ENCODE measurements at regions not wholly inside any gene's neighbourhood (a gene's known extent, or its start where the extent isn't known, plus 50 kb on each side); places are given as distances from the start of the nearest gene placed in this dataset.

DNA sequence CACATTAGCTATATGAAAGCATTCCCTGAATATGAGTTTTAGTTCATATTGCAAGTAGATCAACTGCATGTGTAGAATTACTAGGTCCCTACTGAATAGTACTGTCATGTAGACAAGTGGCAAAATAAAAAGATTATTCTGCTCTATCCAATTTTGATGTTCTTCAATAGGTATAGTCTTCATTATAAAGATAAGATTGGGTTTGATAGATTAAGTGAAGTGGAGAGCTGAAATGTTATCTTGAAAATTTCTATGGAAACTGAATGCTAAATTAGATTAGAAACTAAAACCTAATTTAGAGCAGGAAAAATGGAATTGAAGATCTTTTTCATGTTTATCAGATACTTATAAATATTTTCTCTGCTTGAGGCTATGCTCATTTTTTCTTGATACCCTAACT lies 1610.0 kb downstream of the BRINP3 start:
- no peak overlapping the region for H3K4me3 ChIP-seq
- no peaks in the 10 kb centered on the region for H3K4me1 ChIP-seq (ENCODE audit: control insufficient read depth in 5 of 5, insufficient read depth in 5 of 5, low read length in 5 of 5)
- H3K9me3 ChIP-seq (ENCODE audit: control insufficient read depth in 4 of 4, insufficient read depth in 3 of 4, low read length in 3 of 4): peaks cover 0 to 3% (median 0%) of the 10 kb centered on the region in 4 donors
- H3K9ac ChIP-seq (ENCODE audit: insufficient read depth in 1 of 2, low read length in 2 of 2): no peak overlapping the region
- TF ChIP-seq, protein P1, sequence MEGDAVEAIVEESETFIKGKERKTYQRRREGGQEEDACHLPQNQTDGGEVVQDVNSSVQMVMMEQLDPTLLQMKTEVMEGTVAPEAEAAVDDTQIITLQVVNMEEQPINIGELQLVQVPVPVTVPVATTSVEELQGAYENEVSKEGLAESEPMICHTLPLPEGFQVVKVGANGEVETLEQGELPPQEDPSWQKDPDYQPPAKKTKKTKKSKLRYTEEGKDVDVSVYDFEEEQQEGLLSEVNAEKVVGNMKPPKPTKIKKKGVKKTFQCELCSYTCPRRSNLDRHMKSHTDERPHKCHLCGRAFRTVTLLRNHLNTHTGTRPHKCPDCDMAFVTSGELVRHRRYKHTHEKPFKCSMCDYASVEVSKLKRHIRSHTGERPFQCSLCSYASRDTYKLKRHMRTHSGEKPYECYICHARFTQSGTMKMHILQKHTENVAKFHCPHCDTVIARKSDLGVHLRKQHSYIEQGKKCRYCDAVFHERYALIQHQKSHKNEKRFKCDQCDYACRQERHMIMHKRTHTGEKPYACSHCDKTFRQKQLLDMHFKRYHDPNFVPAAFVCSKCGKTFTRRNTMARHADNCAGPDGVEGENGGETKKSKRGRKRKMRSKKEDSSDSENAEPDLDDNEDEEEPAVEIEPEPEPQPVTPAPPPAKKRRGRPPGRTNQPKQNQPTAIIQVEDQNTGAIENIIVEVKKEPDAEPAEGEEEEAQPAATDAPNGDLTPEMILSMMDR (IDR thresholded peaks at IDR 0.05; ENCODE audit: control extremely low read depth, extremely low read depth): no peak
- H3K27ac ChIP-seq (ENCODE audit: low read depth in 1 of 2, low read length in 1 of 2): no peak overlapping the region
- H3K27me3 ChIP-seq (ENCODE audit: control insufficient read depth in 3 of 3, insufficient read depth in 3 of 3, low read length in 2 of 3): no peaks in the 10 kb centered on the region
- DNase-seq (no peak), ATAC-seq (ENCODE audit: insufficient read depth, low FRiP score) (no peak)
- H3K36me3 ChIP-seq (ENCODE audit: control insufficient read depth in 4 of 4, insufficient read depth in 4 of 4, low read length in 4 of 4): no peaks in the 10 kb centered on the region

- H3K4me3 ChIP-seq: no peak overlapping the region
- H3K4me1 ChIP-seq (ENCODE audit: control insufficient read depth in 5 of 5, insufficient read depth in 5 of 5, low read length in 5 of 5): no peaks in the 10 kb centered on the region
- WGBS, 2 donors: 71 to 73% methylated on average over 1 of the region's 1 CpG
- H3K9me3 ChIP-seq (ENCODE audit: control insufficient read depth in 4 of 4, insufficient read depth in 3 of 4, low read length in 3 of 4): no peaks in the 10 kb centered on the region
- H3K9ac ChIP-seq (ENCODE audit: insufficient read depth in 1 of 2, low read length in 2 of 2): no peak overlapping the region
- TF ChIP-seq, protein P1 (IDR thresholded peaks at IDR 0.05; ENCODE audit: control extremely low read depth, extremely low read depth): no peak
- no peak overlapping the region for H3K27ac ChIP-seq (ENCODE audit: low read depth in 1 of 2, low read length in 1 of 2)
- no peaks in the 10 kb centered on the region for H3K36me3 ChIP-seq (ENCODE audit: control insufficient read depth in 4 of 4, insufficient read depth in 4 of 4, low read length in 4 of 4)
- DNase-seq (no peak), ATAC-seq (ENCODE audit: insufficient read depth, low FRiP score) (no peak)
- no peaks in the 10 kb centered on the region for H3K27me3 ChIP-seq (ENCODE audit: control insufficient read depth in 3 of 3, insufficient read depth in 3 of 3, low read length in 2 of 3)
Measured at GRCh38 chr1:188871164-188871563, 1606.5 kb downstream of the BRINP3 start.

- TF ChIP-seq, protein P1 (IDR thresholded peaks at IDR 0.05; ENCODE audit: control extremely low read depth, extremely low read depth): no peak
- no peak overlapping the region for H3K4me3 ChIP-seq
- ATAC-seq (ENCODE audit: insufficient read depth, low FRiP score): no peak
- no peak for DNase-seq
- H3K27ac ChIP-seq (ENCODE audit: low read depth in 1 of 2, low read length in 1 of 2): no peak overlapping the region
- 86 to 88% methylated on average over 2 of the region's 2 CpGs for WGBS, 2 donors
- no peaks in the 10 kb centered on the region for H3K4me1 ChIP-seq (ENCODE audit: control insufficient read depth in 5 of 5, insufficient read depth in 5 of 5, low read length in 5 of 5)
- no peaks in the 10 kb centered on the region for H3K9me3 ChIP-seq (ENCODE audit: control insufficient read depth in 4 of 4, insufficient read depth in 3 of 4, low read length in 3 of 4)
- H3K27me3 ChIP-seq (ENCODE audit: control insufficient read depth in 3 of 3, insufficient read depth in 3 of 3, low read length in 2 of 3): no peaks in the 10 kb centered on the region
- H3K9ac ChIP-seq (ENCODE audit: insufficient read depth in 1 of 2, low read length in 2 of 2): no peak overlapping the region
- no peaks in the 10 kb centered on the region for H3K36me3 ChIP-seq (ENCODE audit: control insufficient read depth in 4 of 4, insufficient read depth in 4 of 4, low read length in 4 of 4)
Measured at GRCh38 chr1:188872376-188872775, 1605.3 kb downstream of the BRINP3 start.

DNA sequence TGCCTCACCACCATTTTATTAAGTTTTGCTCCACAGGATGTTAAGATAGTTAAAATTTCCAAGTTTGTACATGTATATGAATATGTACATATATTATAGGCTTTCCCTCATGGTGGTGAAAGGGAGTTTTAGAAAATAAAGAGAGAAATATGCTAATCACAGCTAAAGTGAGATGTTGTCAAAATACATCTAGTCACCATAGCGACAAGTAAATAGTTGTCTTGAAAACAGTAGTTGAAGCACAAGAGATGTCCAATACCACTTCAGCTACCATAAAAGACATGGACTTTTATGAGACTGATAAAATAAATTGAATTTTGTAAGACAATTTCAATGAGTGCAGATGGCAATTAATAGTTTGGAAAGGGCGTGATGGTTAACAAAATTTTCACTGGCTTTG lies 1600.0 kb downstream of the BRINP3 start:
- peak in 2 of 3 donors; percentile 3 for DNase-seq
- no peaks in the 10 kb centered on the region for H3K27me3 ChIP-seq (ENCODE audit: control insufficient read depth in 3 of 3, insufficient read depth in 3 of 3, low read length in 2 of 3)
- WGBS, 2 donors: 86 to 88% methylated on average over 2 of the region's 2 CpGs
- H3K4me1 ChIP-seq (ENCODE audit: control insufficient read depth in 5 of 5, insufficient read depth in 5 of 5, low read length in 5 of 5): no peaks in the 10 kb centered on the region
- H3K9me3 ChIP-seq (ENCODE audit: control insufficient read depth in 4 of 4, insufficient read depth in 3 of 4, low read length in 3 of 4): no peaks in the 10 kb centered on the region
- no peak overlapping the region for H3K4me3 ChIP-seq
- H3K27ac ChIP-seq (ENCODE audit: low read depth in 1 of 2, low read length in 1 of 2): no peak overlapping the region
- TF ChIP-seq, protein P1 (IDR thresholded peaks at IDR 0.05; ENCODE audit: control extremely low read depth, extremely low read depth): no peak
- no peak for ATAC-seq (ENCODE audit: insufficient read depth, low FRiP score)
- H3K36me3 ChIP-seq (ENCODE audit: control insufficient read depth in 4 of 4, insufficient read depth in 4 of 4, low read length in 4 of 4): no peaks in the 10 kb centered on the region
- H3K9ac ChIP-seq (ENCODE audit: insufficient read depth in 1 of 2, low read length in 2 of 2): no peak overlapping the region
